Stimulated activated CD4-positive, alpha-beta T cell treated with anti-CD3 and anti-CD28 coated beads, TNF-alpha, amount 100 ng/mL, for 4 hours (primary cell): ENCODE measurements at regions not wholly inside any gene's neighbourhood (a gene's known extent, or its start where the extent isn't known, plus 50 kb on each side); places are given as distances from the start of the nearest gene placed in this dataset.

Experiments used
- DNase-seq, 3 experiments: peaks; one replicate each; pipeline ENCODE4 v3.0.0-alpha.2; 2020; ENCODE audit warnings: low read depth in 3 of 3

- no peak for DNase-seq
These were observed 298.3 kb upstream of the ZMIZ1 start for GRCh38 chr10:78770167-78771090.

DNA sequence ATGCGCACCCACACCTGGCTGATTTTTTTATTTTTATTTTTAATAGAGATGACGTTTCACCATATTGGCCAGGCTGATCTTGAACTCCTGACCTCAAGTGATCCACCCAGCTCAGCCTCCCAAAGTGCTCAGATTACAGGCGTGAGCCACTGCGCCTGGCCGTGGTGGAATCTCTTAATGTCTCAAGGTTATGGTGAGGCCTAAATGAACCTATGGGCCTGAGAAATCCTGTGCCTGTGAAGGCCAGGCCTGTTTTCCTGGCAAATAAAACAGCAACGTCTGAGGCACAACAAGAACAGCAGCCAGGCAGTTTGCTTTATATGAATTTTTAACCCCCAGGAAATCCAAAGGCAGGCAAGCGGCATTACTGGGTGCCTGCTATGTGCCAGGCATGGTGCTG, 297.5 kb upstream of the ZMIZ1 start:
- no peak for DNase-seq

DNA sequence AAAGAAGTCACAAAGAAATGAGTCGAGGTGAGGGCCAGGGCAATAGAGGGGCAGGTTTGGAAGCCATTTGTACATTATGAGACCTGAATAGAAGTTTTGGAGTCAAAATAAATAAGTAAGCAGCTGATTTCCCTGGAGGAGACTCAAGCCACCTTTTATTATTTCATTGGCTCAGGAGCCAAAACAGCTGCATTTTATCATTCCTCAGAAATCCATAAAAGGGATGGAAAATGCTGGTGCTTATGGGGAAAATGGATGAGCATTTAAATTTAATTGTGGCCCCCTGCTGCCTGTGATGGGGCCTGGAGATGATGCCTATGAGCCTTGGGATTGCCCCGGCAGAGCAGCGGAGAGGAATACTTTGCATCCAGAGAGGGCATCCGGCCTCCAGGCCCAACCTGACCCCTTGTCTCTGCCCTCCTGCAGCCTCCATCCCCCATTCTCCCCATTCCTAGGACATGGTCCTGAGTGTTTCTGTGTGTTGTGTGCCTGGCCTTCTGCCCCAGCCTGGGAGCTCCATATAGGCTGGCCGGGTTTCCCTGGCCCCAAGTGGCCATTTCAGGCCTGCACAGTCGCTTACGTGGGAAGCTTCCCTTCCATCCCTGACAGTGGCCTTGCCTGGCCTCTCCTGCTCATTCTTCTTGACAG, 296.8 kb upstream of the ZMIZ1 start:
- no peak for DNase-seq

DNA sequence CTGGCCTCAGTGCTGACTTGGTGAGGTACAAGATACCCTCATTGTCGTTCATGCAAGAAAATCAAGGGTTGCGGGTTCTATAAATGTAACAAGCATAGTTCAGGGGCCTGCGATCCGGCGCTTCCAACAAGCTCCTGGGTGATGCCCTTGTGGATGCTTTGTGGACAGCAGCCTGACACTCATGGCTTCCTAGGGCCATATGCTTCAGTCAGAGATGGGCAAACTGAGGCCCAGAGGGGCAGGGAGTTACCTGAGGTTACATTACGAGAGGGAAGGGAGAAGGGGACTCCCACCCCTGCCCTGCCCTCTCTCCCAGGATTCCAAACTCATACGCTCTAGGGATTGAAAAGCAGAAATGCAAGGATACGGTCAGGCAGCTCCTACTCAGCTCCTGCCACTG, 296.3 kb upstream of the ZMIZ1 start:
- no peak for DNase-seq

GRCh38 chr10:78772986-78773530, 295.7 kb upstream of the ZMIZ1 start:
- DNase-seq, result no peak

DNA sequence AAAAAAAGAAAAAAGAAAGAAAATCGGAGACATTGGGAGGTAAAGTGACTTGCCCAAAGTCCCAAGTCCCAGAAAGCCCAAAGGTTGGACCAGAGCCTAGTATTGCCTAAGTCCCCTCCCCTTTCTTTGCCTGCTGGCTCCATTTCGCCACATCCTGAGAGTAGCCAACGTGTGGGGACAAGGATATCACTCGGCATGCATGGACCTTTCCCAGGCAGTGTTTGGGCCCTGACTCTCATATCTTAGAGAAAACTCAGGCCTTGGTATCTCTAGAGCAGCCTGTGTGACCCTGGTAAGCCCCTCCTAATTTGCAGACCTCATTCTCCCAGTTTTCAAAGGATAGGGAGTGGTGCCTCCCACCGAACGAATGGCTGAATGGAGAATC, 294.2 kb upstream of the ZMIZ1 start:
- no peak for DNase-seq

GRCh38 chr10:78774999-78775711, 293.6 kb upstream of the ZMIZ1 start:
- no peak for DNase-seq

GRCh38 chr10:78775891-78776290, 292.9 kb upstream of the ZMIZ1 start:
- no peak for DNase-seq

- DNase-seq, result no peak
These were observed 292.0 kb upstream of the ZMIZ1 start for GRCh38 chr10:78776756-78777155.

DNA sequence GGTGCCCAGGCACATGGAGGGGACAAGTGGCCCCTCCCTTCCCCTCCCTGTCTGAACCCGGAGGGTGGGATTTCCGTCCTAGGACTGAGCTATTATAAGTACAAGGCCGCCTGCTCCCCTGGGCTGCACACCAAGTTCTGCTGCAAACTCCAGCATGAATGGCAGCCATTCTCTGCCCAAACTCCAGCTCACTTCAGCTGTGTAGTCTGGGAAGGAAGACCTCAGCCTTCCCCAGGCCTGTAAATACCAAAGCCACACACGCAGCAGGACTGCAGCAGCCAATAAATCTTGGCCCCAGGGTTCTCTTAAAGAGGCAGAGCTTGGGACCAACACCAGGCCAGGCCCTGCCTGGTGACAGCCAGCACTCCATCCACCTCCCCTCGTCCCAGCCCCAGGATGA, 291.3 kb upstream of the ZMIZ1 start:
- DNase-seq, result no peak

- no peak for DNase-seq
These were observed 290.9 kb upstream of the ZMIZ1 start for GRCh38 chr10:78777867-78778266.

DNA sequence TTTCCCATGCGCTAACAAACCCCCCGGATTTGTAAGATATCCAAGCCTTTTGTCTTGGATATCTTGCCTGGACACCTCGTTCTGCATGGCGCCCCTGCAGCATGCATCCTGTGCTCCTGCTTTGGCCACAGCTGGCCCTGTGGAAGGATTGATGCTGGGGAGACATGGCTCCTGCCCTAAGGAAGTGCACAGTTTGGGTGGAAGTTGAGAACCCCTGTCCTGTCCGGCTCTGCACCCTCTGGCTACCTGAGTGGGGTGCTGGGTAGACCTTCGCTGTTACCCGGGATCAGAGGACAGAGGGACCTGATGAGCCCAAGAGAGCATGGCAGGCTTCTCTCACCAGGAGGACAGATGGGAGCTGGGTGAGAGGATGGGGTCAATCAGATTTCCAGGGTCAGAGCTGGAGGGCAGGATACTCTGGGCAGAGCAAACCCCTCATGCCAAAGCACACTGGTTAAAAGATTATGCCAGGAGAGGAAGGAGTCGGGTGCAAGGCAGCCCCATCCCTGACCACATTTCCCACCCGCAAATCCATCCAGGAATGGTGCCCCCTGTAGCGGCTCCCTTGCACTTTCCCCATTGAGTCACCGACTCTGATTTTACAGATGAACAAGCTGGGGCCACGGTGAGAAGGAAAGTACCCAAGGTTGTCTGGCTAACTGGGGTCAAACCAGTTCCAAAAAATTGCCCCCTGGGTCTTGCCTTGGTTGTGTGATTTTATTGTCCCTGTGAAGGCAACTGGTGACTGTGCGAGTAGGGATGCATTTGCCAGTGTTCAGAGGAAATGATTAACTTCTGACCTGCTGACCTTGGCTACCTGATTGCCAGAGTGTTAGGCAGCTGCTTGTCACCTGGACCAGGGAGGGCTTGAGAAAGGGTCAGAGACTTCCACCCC, 290.1 kb upstream of the ZMIZ1 start:
- no peak for DNase-seq

GRCh38 chr10:78779339-78779955, 289.3 kb upstream of the ZMIZ1 start:
- no peak for DNase-seq

DNA sequence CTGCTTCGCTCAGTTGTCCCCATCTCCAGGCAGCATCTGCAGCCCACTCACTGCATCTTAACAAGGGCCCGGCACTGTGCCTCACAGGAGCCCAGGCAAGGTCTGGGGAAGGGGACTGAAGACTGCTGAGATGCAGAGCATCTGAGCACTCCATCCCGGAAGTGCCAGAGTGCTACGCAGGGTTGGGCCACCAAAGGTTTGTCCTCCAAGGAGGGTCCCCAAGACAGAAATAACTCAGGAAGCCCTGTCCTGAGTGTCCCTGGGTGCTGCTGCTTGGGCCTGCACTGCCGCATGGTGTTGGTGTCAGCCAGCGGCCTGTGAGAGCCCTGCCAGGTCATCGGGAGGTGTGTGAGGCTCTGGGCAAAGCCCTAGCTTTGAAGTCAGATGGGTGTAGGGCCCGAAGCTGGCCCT, 288.2 kb upstream of the ZMIZ1 start:
- DNase-seq, result no peak

GRCh38 chr10:78781251-78781913, 287.4 kb upstream of the ZMIZ1 start:
- DNase-seq, result no peak

GRCh38 chr10:78781991-78782390, 286.8 kb upstream of the ZMIZ1 start:
- DNase-seq, result no peak

- DNase-seq, result no peak
These were observed 286.3 kb upstream of the ZMIZ1 start for GRCh38 chr10:78782441-78782840.

DNA sequence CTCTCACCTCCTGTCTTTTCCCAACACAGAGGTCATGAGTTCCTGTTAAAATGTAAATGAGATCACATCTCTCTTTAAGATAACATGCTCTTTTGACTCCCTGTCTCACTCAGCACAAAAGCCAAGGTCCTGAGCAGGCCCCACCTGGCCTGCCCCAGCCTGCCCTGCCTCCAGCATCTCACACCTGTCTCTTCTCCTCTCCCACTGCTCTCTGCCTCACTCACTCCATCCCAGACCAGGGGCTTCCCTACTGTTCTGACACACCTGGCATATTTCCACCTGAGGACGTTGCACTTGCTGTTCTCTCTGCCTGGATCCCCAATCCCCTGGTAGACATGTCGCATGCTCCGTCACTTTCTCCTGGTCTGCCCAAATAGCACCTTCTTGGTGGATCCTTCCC, 285.0 kb upstream of the ZMIZ1 start:
- DNase-seq, result no peak

DNA sequence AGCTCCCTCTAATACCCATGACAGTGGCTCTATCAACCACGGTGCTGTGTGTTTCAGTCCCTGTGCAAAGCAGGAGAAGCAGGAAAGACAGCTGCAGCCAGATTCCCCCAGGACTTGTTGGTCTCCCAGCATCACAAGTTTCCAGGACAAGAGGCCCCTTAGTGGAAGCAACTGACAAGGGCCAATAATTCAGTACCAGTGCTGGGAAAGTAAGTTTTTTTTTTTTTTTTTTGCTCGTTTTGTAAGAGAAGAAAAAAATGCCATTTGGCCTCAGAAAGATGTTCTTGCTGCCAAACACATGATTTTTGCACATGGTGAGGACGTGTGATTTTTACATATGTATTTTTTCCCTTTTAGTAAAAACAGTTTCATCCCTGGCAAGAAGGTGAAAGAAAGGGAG, 284.2 kb upstream of the ZMIZ1 start:
- DNase-seq, result no peak

DNA sequence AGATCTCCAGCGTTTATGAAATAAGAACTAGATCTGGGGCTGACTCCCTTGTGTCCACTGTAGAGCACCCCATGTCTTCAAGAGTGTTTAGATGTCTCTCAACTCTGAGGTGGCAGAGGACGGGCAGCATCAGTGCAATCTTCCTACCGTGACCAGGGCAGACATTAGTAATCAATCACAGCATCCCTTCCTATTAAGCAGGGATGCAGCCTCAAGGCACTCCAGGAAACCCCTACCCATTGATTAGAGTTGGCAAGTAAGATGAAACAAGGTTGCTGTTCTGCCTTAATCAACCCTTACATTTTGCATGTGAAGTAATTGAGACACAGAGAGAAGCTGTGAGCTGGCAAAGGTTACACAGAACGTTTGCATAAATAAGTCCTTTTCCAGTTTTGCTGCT, 283.7 kb upstream of the ZMIZ1 start:
- DNase-seq, result no peak
